Upper lobe of left lung (tissue), 4 donors: ENCODE measurements at regions not wholly inside any gene's neighbourhood (a gene's known extent, or its start where the extent isn't known, plus 50 kb on each side); places are given as distances from the start of the nearest gene placed in this dataset.
A peak's percentile ranks its signal among the peaks of the same experiment; 100 is the strongest.

Source experiments
- EP300 ChIP-seq, 4 donors: sonication (generic); formaldehyde crosslinking; IDR thresholded peaks; one replicate each; pipeline ENCODE4 v1.5.1; 2017; ENCODE audit warnings: antibody characterized with exemption in 4 of 4, control low read depth in 2 of 4
- POLR2A ChIP-seq, 4 donors: fragments of 450-650 bp; IDR thresholded peaks; one replicate each; pipeline ENCODE4 v1.5.1; 2016 to 2017; ENCODE audit warnings: antibody characterized with exemption in 4 of 4, mild to moderate bottlenecking in 2 of 4
- POLR2AphosphoS5 ChIP-seq, 2 donors: sonication (generic); formaldehyde crosslinking; IDR thresholded peaks; one replicate each; pipeline ENCODE4 v1.5.1; 2017; ENCODE audit warnings: antibody characterized with exemption in 2 of 2
- TF ChIP-seq, protein P1 (sequence below), 6 experiments: fragments of 450-650 bp in 4 of 6; fragments of 200-600 bp in 2 of 6; sonication (generic) in 2 of 6; IDR thresholded peaks; one replicate each; pipeline ENCODE4 v1.5.1; 2016 to 2019; ENCODE audit warnings: antibody characterized with exemption in 6 of 6

GRCh38 chr13:106623799-106624460, 56.0 kb upstream of the ARGLU1 start:
- TF ChIP-seq, protein P1, sequence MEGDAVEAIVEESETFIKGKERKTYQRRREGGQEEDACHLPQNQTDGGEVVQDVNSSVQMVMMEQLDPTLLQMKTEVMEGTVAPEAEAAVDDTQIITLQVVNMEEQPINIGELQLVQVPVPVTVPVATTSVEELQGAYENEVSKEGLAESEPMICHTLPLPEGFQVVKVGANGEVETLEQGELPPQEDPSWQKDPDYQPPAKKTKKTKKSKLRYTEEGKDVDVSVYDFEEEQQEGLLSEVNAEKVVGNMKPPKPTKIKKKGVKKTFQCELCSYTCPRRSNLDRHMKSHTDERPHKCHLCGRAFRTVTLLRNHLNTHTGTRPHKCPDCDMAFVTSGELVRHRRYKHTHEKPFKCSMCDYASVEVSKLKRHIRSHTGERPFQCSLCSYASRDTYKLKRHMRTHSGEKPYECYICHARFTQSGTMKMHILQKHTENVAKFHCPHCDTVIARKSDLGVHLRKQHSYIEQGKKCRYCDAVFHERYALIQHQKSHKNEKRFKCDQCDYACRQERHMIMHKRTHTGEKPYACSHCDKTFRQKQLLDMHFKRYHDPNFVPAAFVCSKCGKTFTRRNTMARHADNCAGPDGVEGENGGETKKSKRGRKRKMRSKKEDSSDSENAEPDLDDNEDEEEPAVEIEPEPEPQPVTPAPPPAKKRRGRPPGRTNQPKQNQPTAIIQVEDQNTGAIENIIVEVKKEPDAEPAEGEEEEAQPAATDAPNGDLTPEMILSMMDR (IDR thresholded peaks at IDR 0.05): no peak
- TF ChIP-seq POLR2A (IDR thresholded peaks at IDR 0.05) (no peak), EP300 (IDR thresholded peaks at IDR 0.05) (peak in 1 of 4 donors; percentile 2), POLR2AphosphoS5 (IDR thresholded peaks at IDR 0.05) (peak in 1 of 2 donors; percentile 43)
